PC-3 (cell line): ENCODE measurements at regions not wholly inside any gene's neighbourhood (a gene's known extent, or its start where the extent isn't known, plus 50 kb on each side); places are given as distances from the start of the nearest gene placed in this dataset. TPM values are rescaled to one million over a fixed set of nuclear protein-coding genes. Genes with fewer than 3 reads are reported as not detected.

Source experiments
- ATAC-seq: fragments of 200-7000 bp; cut with Tn5 transposase; 2 replicates; pipeline ENCODE4 v1.9.1; 2020; ENCODE audit warnings: mild to moderate bottlenecking, moderate library complexity
- BruUV-seq: library from RNA; stranded (reverse); fragments of 400-500 nt; replicated peaks from 2 replicates; lab custom pipeline; 2021; lab: Mats Ljungman, UMichigan
- CTCF ChIA-PET: fragments of 300-600 bp; sonication (Branson Sonifier 250); formaldehyde crosslinking; loops from one replicate; lab custom pipeline; 2022; ENCODE audit warnings: antibody characterized with exemption; lab: Charles Lee
- POLR2A ChIA-PET: fragments of 300-600 bp; sonication (Branson Sonifier 250); formaldehyde crosslinking; loops from one replicate; lab custom pipeline; 2022; ENCODE audit warnings: antibody characterized with exemption; ENCODE audit not compliant: unreplicated experiment; lab: Charles Lee
- DNase-seq: peaks from one replicate; pipeline ENCODE4 v3.0.0-alpha.2; 2015
- H2AFZ ChIP-seq: fragments of 300-600 bp; sonication (generic); 2 replicates; pipeline ENCODE4 v1.6.0; 2016; ENCODE audit warnings: antibody characterized with exemption, low read length
- H3F3A ChIP-seq: fragments of 300-600 bp; sonication (generic); one replicate; pipeline ENCODE4 v1.6.0; 2017; ENCODE audit warnings: antibody characterized with exemption, low read length, control low read depth, mild to moderate bottlenecking; ENCODE audit not compliant: unreplicated experiment
- H3K27ac ChIP-seq: fragments of 300-600 bp; sonication (generic); 2 replicates; pipeline ENCODE4 v1.5.1; 2016; ENCODE audit warnings: mild to moderate bottlenecking, low read length
- H3K27me3 ChIP-seq: fragments of 300-600 bp; sonication (generic); 2 replicates; pipeline ENCODE4 v1.6.1; 2016; ENCODE audit warnings: low read length, mixed read lengths
- H3K36me3 ChIP-seq: fragments of 300-600 bp; sonication (generic); 2 replicates; pipeline ENCODE4 v1.6.1; 2016; ENCODE audit warnings: low read depth, mixed run types, low read length, mixed read lengths
- H3K4me1 ChIP-seq: fragments of 300-600 bp; sonication (generic); 2 replicates; pipeline ENCODE4 v1.5.1; 2016; ENCODE audit warnings: low read length; ENCODE audit not compliant: insufficient read depth
- H3K4me2 ChIP-seq: fragments of 300-600 bp; sonication (generic); 2 replicates; pipeline ENCODE4 v1.6.0; 2016; ENCODE audit warnings: low read length
- H3K4me3 ChIP-seq: fragments of 300-600 bp; sonication (generic); 2 replicates; pipeline ENCODE4 v1.5.1; 2016; ENCODE audit warnings: mild to moderate bottlenecking, low read length, mixed read lengths
- H3K79me2 ChIP-seq: fragments of 300-600 bp; sonication (generic); 2 replicates; pipeline ENCODE4 v1.6.1; 2017; ENCODE audit warnings: low read length, mixed read lengths
- H3K9ac ChIP-seq: fragments of 300-600 bp; sonication (generic); 2 replicates; pipeline ENCODE4 v1.6.0; 2016; ENCODE audit warnings: mild to moderate bottlenecking, low read length
- H3K9me2 ChIP-seq: fragments of 300-600 bp; sonication (generic); replicated peaks from 2 replicates; pipeline ENCODE4 v1.6.1; 2016; ENCODE audit warnings: mixed run types, low read length, mixed read lengths
- H3K9me3 ChIP-seq: fragments of 300-600 bp; sonication (generic); 2 replicates; pipeline ENCODE4 v1.6.1; 2016; ENCODE audit warnings: low read length, mixed read lengths
- H4K20me1 ChIP-seq: fragments of 300-600 bp; sonication (generic); 2 replicates; pipeline ENCODE4 v1.6.1; 2016; ENCODE audit warnings: low read length, mixed read lengths
- EZH2 ChIP-seq: fragments of 300-600 bp; sonication (generic); IDR thresholded peaks from one replicate; pipeline ENCODE4 v1.6.1; 2017; ENCODE audit warnings: antibody characterized with exemption, mild to moderate bottlenecking, low read length; ENCODE audit not compliant: unreplicated experiment
- EZH2phosphoT487 ChIP-seq: fragments of 300-600 bp; sonication (generic); IDR thresholded peaks from 2 replicates; pipeline ENCODE4 v1.6.1; 2018; ENCODE audit warnings: mild to moderate bottlenecking, antibody characterized with exemption, low read length, borderline replicate concordance
- intact Hi-C: fragments of 100-400 bp; cut with micrococcal nuclease; formaldehyde crosslinking; loops from 2 replicates; pipeline ENCODE4 v1.9.0; 2023
- microRNA-seq: library from miRNA; unstranded; fragments of <30 nt; microRNA quantifications from one replicate; pipeline ENCODE4 v1.1.0, GENCODE V29; 2020; ENCODE audit not compliant: unreplicated experiment
- TF ChIP-seq, protein P1 (sequence below): fragments of 300-600 bp; sonication (generic); conservative IDR thresholded peaks from 2 replicates; pipeline ENCODE4 v1.5.1; 2017; ENCODE audit warnings: antibody characterized with exemption, low read depth, mild to moderate bottlenecking, low read length

DNA sequence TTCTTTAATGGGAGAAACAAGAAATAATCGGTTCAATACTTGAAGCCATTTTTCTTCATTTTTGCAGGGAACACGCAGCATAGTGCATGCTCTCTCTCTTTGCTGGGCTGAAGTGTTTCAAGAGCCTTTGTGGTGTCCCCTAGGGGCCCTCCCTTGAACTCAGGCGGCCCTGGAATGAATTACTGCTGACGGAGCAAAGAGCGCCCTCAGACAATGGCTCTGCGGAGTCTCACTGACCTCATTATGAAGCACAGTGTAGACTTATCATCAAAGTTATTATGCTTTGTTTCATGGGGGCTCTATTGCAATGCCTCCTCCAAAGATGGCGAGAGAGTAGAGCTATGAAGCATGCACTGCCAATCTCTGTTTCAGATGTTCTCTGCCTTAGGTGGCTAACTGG lies 64.8 kb upstream of the ADCY2 start:
- no peak for ATAC-seq
- Histone ChIP-seq H3K4me1 (no peaks in the 10 kb centered on the region), H3K4me2 (no peak overlapping the region), H3K9me3 (0 out of 2 replicates have a peak, but pooled peaks cover 3% of the 10 kb centered on the region), H3K79me2 (no peaks in the 10 kb centered on the region), H3K27me3 (no peaks in the 10 kb centered on the region; the same call in 1 of the 2 replicates), H4K20me1 (no peaks in the 10 kb centered on the region), H3K9ac (no peak overlapping the region), H3K27ac (no peak overlapping the region), H3F3A (no peaks in the 10 kb centered on the region), H3K9me2 (no peaks in the 10 kb centered on the region), H3K36me3 (no peaks in the 10 kb centered on the region), H2AFZ (no peak overlapping the region), H3K4me3 (no peak overlapping the region)
- intact Hi-C loops: no loop called here
- TF ChIP-seq EZH2phosphoT487 (no peak), EZH2 (no peak)
- TF ChIP-seq, protein P1, sequence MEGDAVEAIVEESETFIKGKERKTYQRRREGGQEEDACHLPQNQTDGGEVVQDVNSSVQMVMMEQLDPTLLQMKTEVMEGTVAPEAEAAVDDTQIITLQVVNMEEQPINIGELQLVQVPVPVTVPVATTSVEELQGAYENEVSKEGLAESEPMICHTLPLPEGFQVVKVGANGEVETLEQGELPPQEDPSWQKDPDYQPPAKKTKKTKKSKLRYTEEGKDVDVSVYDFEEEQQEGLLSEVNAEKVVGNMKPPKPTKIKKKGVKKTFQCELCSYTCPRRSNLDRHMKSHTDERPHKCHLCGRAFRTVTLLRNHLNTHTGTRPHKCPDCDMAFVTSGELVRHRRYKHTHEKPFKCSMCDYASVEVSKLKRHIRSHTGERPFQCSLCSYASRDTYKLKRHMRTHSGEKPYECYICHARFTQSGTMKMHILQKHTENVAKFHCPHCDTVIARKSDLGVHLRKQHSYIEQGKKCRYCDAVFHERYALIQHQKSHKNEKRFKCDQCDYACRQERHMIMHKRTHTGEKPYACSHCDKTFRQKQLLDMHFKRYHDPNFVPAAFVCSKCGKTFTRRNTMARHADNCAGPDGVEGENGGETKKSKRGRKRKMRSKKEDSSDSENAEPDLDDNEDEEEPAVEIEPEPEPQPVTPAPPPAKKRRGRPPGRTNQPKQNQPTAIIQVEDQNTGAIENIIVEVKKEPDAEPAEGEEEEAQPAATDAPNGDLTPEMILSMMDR: no peak
- no peak for DNase-seq
- ChIA-PET POLR2A (no interaction called here), CTCF (no interaction called here)
- BruUV-seq: no TSS peak

Small RNA genes lying in the stretch of these regions (microRNA-seq; reads per million reads assigned to microRNA genes)
- not detected for gene MIR4278
